IMR-90 (cell line): ENCODE measurements at regions not wholly inside any gene's neighbourhood (a gene's known extent, or its start where the extent isn't known, plus 50 kb on each side); places are given as distances from the start of the nearest gene placed in this dataset.

ENCODE experiments used
- BHLHE40 ChIP-seq: fragments of 150-350 bp; IDR thresholded peaks from 2 replicates; pipeline ENCODE4 v1.6.1; 2016; ENCODE audit warnings: mild to moderate bottlenecking, low read depth, low read length
- CEBPB ChIP-seq: IDR thresholded peaks from 2 replicates; pipeline ENCODE4 v1.6.1; 2012; ENCODE audit warnings: low read depth, low read length, improper control_type of control experiment
- CHD1 ChIP-seq: IDR thresholded peaks from 2 replicates; pipeline ENCODE4 v1.6.1; 2012; ENCODE audit warnings: low read depth, low read length, improper control_type of control experiment
- CTCF ChIP-seq: conservative IDR thresholded peaks from 2 replicates; pipeline ENCODE4 v1.5.1; 2012; ENCODE audit warnings: mild to moderate bottlenecking, low read depth, low read length, improper control_type of control experiment
- FOS ChIP-seq: fragments of 150-350 bp; IDR thresholded peaks from 2 replicates; pipeline ENCODE4 v1.6.1; 2016; ENCODE audit warnings: low read depth, low read length
- MAFK ChIP-seq: IDR thresholded peaks from 2 replicates; pipeline ENCODE4 v1.6.1; 2012; ENCODE audit warnings: low read depth, low read length, improper control_type of control experiment
- MAZ ChIP-seq: IDR thresholded peaks from 2 replicates; pipeline ENCODE4 v1.6.1; 2012; ENCODE audit warnings: low read depth, mild to moderate bottlenecking, low read length, improper control_type of control experiment, moderate library complexity, borderline replicate concordance
- MXI1 ChIP-seq: IDR thresholded peaks from 2 replicates; pipeline ENCODE4 v1.6.1; 2012; ENCODE audit warnings: low read depth, mild to moderate bottlenecking, low read length, moderate library complexity, borderline replicate concordance
- POLR2A ChIP-seq: IDR thresholded peaks from 2 replicates; pipeline ENCODE4 v1.6.1; 2012; ENCODE audit warnings: mild to moderate bottlenecking, low read depth, low read length
- RAD21 ChIP-seq: IDR thresholded peaks from 2 replicates; pipeline ENCODE4 v1.6.1; 2012; ENCODE audit warnings: low read length, improper control_type of control experiment
- RCOR1 ChIP-seq: IDR thresholded peaks from 2 replicates; pipeline ENCODE4 v1.6.1; 2012; ENCODE audit warnings: mild to moderate bottlenecking, low read length, improper control_type of control experiment; ENCODE audit not compliant: insufficient replicate concordance
- USF2 ChIP-seq: fragments of 150-350 bp; IDR thresholded peaks from 2 replicates; pipeline ENCODE4 v1.6.1; 2017; ENCODE audit warnings: mild to moderate bottlenecking, antibody characterized with exemption, low read length, low read depth

- TF ChIP-seq POLR2A: no peak
- no peak for TF ChIP-seq CTCF
- no peak for TF ChIP-seq MAZ
- no peak for TF ChIP-seq CEBPB
- no peak for TF ChIP-seq MXI1
- no peak for TF ChIP-seq RCOR1
- TF ChIP-seq USF2: no peak
- no peak for TF ChIP-seq FOS
- no peak for TF ChIP-seq BHLHE40
- no peak for TF ChIP-seq MAFK
- TF ChIP-seq CHD1: no peak
- no peak for TF ChIP-seq RAD21
These were observed 110.2 kb upstream of the SLC38A4 start for GRCh38 chr12:46936042-46936441.
